Left ventricle myocardium inferior (tissue), 1 donor: ENCODE measurements at regions not wholly inside any gene's neighbourhood (a gene's known extent, or its start where the extent isn't known, plus 50 kb on each side); places are given as distances from the start of the nearest gene placed in this dataset.
A peak's percentile ranks its signal among the peaks of the same experiment; 100 is the strongest.

Experiments used
- DNase-seq: peaks from one replicate; pipeline ENCODE4 v3.0.0-alpha.2; 2020
- H3K27ac ChIP-seq: fragments of 200-600 bp; replicated peaks from 2 replicates; pipeline ENCODE4 v1.8.0; 2021
- H3K27me3 ChIP-seq: fragments of 200-600 bp; 2 replicates; pipeline ENCODE4 v1.8.0; 2021; ENCODE audit warnings: low read depth
- H3K36me3 ChIP-seq: fragments of 200-600 bp; 2 replicates; pipeline ENCODE4 v1.8.0; 2021
- H3K4me1 ChIP-seq: fragments of 200-600 bp; 2 replicates; pipeline ENCODE4 v1.8.0; 2021
- H3K4me3 ChIP-seq: fragments of 200-600 bp; 2 replicates; pipeline ENCODE4 v1.8.0; 2021; ENCODE audit warnings: mild to moderate bottlenecking, moderate library complexity
- H3K9me3 ChIP-seq: fragments of 200-600 bp; replicated peaks from 2 replicates; pipeline ENCODE4 v1.8.0; 2021
- CTCF ChIP-seq: fragments of 200-600 bp; IDR thresholded peaks from 2 replicates; pipeline ENCODE4 v1.8.0; 2021; ENCODE audit warnings: antibody characterized with exemption, mild to moderate bottlenecking, borderline replicate concordance
- intact Hi-C: fragments of 100-400 bp; cut with micrococcal nuclease; formaldehyde crosslinking; loops from one replicate; pipeline ENCODE4 v1.11.0; 2022
- donor health status: DM: no; HTN: yes; CAD: no; lungs with severe emphysema.

- H3K4me3 ChIP-seq: no peak overlapping the region
- H3K9me3 ChIP-seq: peaks cover 4% of the 10 kb centered on the region
- no peaks in the 10 kb centered on the region for H3K36me3 ChIP-seq
- no peak for TF ChIP-seq CTCF
- DNase-seq: no peak
- no peaks in the 10 kb centered on the region for H3K27me3 ChIP-seq
- no peaks in the 10 kb centered on the region for H3K4me1 ChIP-seq
- intact Hi-C loops: no loop called here
- H3K27ac ChIP-seq: no peak overlapping the region
These were observed 464.5 kb downstream of the MTRR start for GRCh38 chr5:8333485-8333884.

- H3K36me3 ChIP-seq: no peaks in the 10 kb centered on the region
- H3K4me1 ChIP-seq: no peaks in the 10 kb centered on the region
- no peak for DNase-seq
- no peaks in the 10 kb centered on the region for H3K27me3 ChIP-seq
- no peak for TF ChIP-seq CTCF
- H3K4me3 ChIP-seq: no peak overlapping the region
- H3K27ac ChIP-seq: no peak overlapping the region
- peaks cover 4% of the 10 kb centered on the region for H3K9me3 ChIP-seq
- intact Hi-C loops: no loop called here
These were observed 465.0 kb downstream of the MTRR start for GRCh38 chr5:8333977-8334376.

- no peak for TF ChIP-seq CTCF
- no peak overlapping the region for H3K4me3 ChIP-seq
- H3K9me3 ChIP-seq: peaks cover 9% of the 10 kb centered on the region
- H3K4me1 ChIP-seq: no peaks in the 10 kb centered on the region
- no peaks in the 10 kb centered on the region for H3K36me3 ChIP-seq
- H3K27ac ChIP-seq: no peak overlapping the region
- no peak for DNase-seq
- intact Hi-C loops: no loop called here
- no peaks in the 10 kb centered on the region for H3K27me3 ChIP-seq
These were observed 471.3 kb downstream of the MTRR start for GRCh38 chr5:8340261-8340660.

- H3K27ac ChIP-seq: no peak overlapping the region
- H3K4me3 ChIP-seq: no peak overlapping the region
- intact Hi-C loops: no loop called here
- no peaks in the 10 kb centered on the region for H3K4me1 ChIP-seq
- no peaks in the 10 kb centered on the region for H3K27me3 ChIP-seq
- no peak for DNase-seq
- TF ChIP-seq CTCF: peak; percentile 60
- peaks cover 7% of the 10 kb centered on the region for H3K9me3 ChIP-seq
- no peaks in the 10 kb centered on the region for H3K36me3 ChIP-seq
These were observed 471.9 kb downstream of the MTRR start for GRCh38 chr5:8340739-8341344.

- Histone ChIP-seq H3K36me3 (no peaks in the 10 kb centered on the region), H3K9me3 (peaks cover 5% of the 10 kb centered on the region), H3K4me1 (no peaks in the 10 kb centered on the region), H3K27ac (no peak overlapping the region), H3K4me3 (no peak overlapping the region), H3K27me3 (no peaks in the 10 kb centered on the region)
- intact Hi-C loops: no loop called here
- TF ChIP-seq CTCF: no peak
- DNase-seq: no peak
These were observed 472.5 kb downstream of the MTRR start for GRCh38 chr5:8341406-8341805.

GRCh38 chr5:8347984-8348383 lies 479.0 kb downstream of the MTRR start:
- H3K9me3 ChIP-seq: peaks cover 2% of the 10 kb centered on the region
- no peak overlapping the region for H3K27ac ChIP-seq
- no peaks in the 10 kb centered on the region for H3K36me3 ChIP-seq
- no peak for DNase-seq
- intact Hi-C loops: no loop called here
- H3K4me1 ChIP-seq: no peaks in the 10 kb centered on the region
- no peaks in the 10 kb centered on the region for H3K27me3 ChIP-seq
- no peak overlapping the region for H3K4me3 ChIP-seq
- TF ChIP-seq CTCF: no peak
